NB4 (cell line): ENCODE measurements at regions not wholly inside any gene's neighbourhood (a gene's known extent, or its start where the extent isn't known, plus 50 kb on each side); places are given as distances from the start of the nearest gene placed in this dataset.

Experiments used
- DNase-seq: peaks from one replicate; pipeline ENCODE4 v3.0.0; 2010; ENCODE audit warnings: low read depth
- H3K4me3 ChIP-seq: one replicate; pipeline ENCODE4 v1.5.1; 2011; ENCODE audit warnings: mild to moderate bottlenecking, low read depth, low read length, moderate library complexity
- MYC ChIP-seq: IDR thresholded peaks from 2 replicates; pipeline ENCODE4 v1.6.1; 2011; ENCODE audit warnings: low read depth, low read length
- POLR2A ChIP-seq: IDR thresholded peaks from 2 replicates; pipeline ENCODE4 v1.6.1; 2011; ENCODE audit warnings: mild to moderate bottlenecking; ENCODE audit not compliant: insufficient read length; ENCODE audit errors: extremely low read depth
- TF ChIP-seq, protein P1 (sequence below): IDR thresholded peaks from 2 replicates; pipeline ENCODE4 v1.6.1; 2011; ENCODE audit warnings: low read depth, low read length
- TF ChIP-seq, protein P2 (sequence below): IDR thresholded peaks from one replicate; pipeline ENCODE4 v1.5.1; 2012; ENCODE audit warnings: low read depth, low read length

DNA sequence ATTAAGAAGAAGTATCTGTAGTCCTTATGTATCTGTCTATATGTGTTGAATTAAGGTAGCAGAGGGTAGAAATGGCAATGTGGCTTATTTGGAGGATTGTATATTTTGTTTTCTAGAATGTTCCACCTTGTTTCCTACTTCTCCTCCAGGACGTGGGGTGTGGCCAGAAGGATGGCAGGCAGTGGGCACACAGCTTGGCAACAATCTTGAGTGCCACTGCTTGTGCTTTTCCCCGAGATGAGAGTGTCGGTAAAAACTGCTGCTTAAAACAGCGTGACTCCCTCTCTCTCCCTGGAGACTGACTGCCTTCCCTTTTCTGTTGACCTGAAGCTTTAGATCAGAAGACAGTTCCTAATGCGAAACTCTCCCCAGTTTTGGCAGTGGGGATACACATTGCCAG lies 61.2 kb downstream of the FAT3 start:
- DNase-seq: no peak
- no peak overlapping the region for H3K4me3 ChIP-seq
- TF ChIP-seq, protein P1, sequence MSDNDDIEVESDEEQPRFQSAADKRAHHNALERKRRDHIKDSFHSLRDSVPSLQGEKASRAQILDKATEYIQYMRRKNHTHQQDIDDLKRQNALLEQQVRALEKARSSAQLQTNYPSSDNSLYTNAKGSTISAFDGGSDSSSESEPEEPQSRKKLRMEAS: no peak
- TF ChIP-seq, protein P2, sequence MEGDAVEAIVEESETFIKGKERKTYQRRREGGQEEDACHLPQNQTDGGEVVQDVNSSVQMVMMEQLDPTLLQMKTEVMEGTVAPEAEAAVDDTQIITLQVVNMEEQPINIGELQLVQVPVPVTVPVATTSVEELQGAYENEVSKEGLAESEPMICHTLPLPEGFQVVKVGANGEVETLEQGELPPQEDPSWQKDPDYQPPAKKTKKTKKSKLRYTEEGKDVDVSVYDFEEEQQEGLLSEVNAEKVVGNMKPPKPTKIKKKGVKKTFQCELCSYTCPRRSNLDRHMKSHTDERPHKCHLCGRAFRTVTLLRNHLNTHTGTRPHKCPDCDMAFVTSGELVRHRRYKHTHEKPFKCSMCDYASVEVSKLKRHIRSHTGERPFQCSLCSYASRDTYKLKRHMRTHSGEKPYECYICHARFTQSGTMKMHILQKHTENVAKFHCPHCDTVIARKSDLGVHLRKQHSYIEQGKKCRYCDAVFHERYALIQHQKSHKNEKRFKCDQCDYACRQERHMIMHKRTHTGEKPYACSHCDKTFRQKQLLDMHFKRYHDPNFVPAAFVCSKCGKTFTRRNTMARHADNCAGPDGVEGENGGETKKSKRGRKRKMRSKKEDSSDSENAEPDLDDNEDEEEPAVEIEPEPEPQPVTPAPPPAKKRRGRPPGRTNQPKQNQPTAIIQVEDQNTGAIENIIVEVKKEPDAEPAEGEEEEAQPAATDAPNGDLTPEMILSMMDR: no peak
- TF ChIP-seq MYC: no peak
- no peak for TF ChIP-seq POLR2A

DNA sequence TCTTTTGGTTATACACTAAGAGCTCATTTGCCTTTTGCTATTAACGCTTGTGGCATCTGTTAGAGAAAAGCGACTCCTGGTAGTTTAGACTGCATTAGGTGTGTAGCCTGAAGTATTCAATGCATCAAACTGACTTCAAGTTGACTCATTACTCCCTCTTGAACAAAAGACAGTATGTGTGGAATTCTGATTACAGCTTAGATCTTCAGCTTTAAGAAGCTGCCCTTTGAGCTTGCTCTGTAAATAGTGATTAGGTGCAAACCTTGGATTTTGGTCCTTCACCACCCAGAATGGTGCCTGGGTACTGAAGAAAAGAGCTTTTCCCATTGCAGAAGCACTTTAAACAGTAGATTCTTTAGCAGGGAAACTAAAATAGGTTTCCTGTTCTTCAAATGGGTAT lies 62.1 kb downstream of the FAT3 start:
- DNase-seq: no peak
- TF ChIP-seq MYC: no peak
- TF ChIP-seq, protein P1: no peak
- TF ChIP-seq POLR2A: no peak
- TF ChIP-seq, protein P2: no peak
- H3K4me3 ChIP-seq: no peak overlapping the region

DNA sequence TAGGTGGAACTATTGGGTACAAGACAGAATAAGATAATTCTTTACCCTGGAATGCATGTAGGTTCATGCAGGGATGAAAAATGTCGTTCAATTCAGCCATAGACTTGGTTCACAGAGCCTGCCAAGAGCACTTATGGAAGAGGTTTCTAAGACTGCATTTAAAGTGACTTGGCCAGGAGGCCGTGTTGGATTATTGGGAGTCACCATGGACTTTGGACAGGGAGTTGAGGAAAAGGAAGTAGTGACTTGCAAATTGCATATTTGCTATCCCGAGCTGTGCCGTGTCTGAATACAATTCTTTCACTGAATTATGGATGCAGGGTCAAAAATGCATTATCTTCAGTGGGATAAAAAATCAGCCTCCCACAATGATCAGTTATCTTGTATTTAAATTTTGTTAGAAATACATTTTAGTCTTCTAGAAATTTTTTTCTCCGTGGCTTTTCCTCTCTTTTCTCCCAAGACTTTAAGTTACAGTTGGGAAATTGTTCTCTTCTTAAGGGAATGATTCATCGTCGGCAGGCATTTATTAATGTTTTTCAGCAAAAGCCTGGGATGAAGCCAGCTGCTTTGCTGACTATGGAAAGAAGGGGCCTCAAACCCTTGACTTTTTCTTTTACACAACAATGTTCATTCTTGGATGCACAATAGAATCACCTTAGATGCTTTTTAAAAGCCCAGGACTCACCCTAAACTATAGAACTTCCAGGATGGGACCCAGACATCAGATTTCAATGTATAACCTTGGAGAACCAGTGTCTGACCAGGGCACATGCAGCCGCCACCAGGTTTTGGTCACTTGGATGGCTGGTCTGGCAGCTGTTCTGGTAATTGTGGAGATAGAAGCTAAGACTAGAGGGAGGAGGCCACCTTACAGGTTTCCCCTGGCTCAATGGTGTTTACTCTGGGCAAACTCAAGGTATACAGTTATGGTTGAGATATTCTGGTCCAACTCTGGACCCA lies 70.8 kb downstream of the FAT3 start:
- TF ChIP-seq POLR2A (no peak), MYC (no peak)
- TF ChIP-seq, protein P2: no peak
- DNase-seq: no peak
- H3K4me3 ChIP-seq: no peak overlapping the region

DNA sequence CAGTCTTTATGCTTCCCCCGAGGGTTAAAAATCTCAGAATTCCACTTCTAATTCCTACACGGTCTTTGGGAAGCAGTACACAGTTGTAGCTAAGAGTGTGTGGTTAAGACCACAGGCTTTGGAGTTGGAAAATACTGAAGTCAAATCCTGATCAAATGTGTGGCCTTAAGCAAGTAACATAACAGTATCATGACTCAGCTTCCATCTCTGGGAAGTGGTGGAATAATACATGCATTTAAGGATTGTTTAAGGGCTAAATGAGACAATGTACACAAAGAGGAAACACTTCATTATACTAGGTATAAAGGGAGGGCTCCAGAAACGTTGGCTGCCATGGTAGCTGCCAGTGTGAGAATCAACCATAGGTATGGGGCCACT lies 71.5 kb downstream of the FAT3 start:
- TF ChIP-seq POLR2A (no peak), MYC (no peak)
- TF ChIP-seq, protein P1: no peak
- TF ChIP-seq, protein P2: no peak
- no peak overlapping the region for H3K4me3 ChIP-seq
- DNase-seq: no peak

DNA sequence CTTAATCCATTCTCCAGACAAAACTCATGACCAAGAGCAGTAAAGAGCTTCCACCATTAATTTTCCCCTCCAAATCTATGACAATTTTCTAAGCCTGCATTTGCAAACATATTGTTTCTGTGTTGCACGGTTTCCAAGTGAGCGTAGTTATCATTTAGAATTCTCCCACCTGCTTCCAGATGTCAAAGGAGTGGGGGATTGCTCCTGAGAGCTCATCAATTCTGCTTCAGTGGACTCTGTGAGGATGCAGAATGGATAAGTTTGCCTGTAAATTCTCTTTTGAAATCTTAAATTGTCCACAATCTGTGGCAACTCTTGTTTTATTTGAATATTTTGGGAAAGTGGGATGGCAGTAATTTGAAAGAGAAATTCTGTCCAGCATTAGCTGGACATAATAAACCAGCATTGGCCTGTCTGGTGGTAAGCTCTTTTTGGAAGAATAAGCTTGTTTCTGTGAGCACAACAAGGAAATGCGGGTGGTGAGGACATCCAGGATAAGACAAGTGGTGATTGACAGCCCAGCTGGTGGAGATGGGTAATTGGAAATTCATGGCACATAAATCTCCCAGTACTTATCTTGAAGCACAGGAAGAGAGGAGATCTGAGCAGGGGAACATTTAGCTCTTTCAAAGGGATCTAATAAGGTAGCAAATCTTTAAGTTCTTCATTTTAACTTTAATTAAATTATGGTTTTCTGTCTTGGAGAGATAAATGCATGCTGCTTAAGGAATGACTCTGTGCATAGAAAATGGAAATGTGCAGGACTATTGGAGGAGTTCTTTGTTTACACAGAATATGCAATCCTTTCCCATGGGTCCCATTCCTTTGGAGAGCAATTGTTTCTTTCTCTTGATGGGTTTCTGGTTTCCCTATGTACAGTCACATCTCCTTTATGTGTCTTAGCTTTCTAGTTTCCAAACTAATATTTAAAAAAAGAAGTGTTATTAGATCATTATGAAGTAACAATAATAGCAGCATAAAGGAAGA lies 73.2 kb downstream of the FAT3 start:
- TF ChIP-seq MYC: no peak
- TF ChIP-seq POLR2A: no peak
- TF ChIP-seq, protein P2: no peak
- TF ChIP-seq, protein P1: no peak
- no peak for DNase-seq

More for the DNA sequence above, 73.2 kb downstream of the FAT3 start:
- H3K4me3 ChIP-seq: no peak overlapping the region
